ENCODE measurements at regions not wholly inside any gene's neighbourhood (a gene's known extent, or its start where the extent isn't known, plus 50 kb on each side); places are given as distances from the start of the nearest gene placed in this dataset.

- no peak overlapping the region for H3K4me3 ChIP-seq (ENCODE audit: control insufficient read depth, low read depth, low read length)
- no peak for TF ChIP-seq CTCF (IDR thresholded peaks at IDR 0.05; ENCODE audit: control insufficient read depth, insufficient read depth, low read depth, low read length, missing control alignments)
These were observed 104.0 kb upstream of the ZNF32 start for GRCh38 chr10:43752682-43753081.

GRCh38 chr10:43751646-43752045 lies 103.0 kb upstream of the ZNF32 start:
- TF ChIP-seq CTCF (IDR thresholded peaks at IDR 0.05; ENCODE audit: control insufficient read depth, insufficient read depth, low read depth, low read length, missing control alignments), result no peak
- H3K4me3 ChIP-seq (ENCODE audit: control insufficient read depth, low read depth, low read length), result no peak overlapping the region
- no peak for DNase-seq (ENCODE audit: low read depth)

More at GRCh38 chr10:43752682-43753081, 104.0 kb upstream of the ZNF32 start:
- DNase-seq (ENCODE audit: low read depth), result no peak

GRCh38 chr10:43749940-43750552 lies 101.4 kb upstream of the ZNF32 start:
- TF ChIP-seq CTCF (IDR thresholded peaks at IDR 0.05; ENCODE audit: control insufficient read depth, insufficient read depth, low read depth, low read length, missing control alignments), result no peak
- H3K4me3 ChIP-seq (ENCODE audit: control insufficient read depth, low read depth, low read length), result no peak overlapping the region
- no peak for DNase-seq (ENCODE audit: low read depth)

- TF ChIP-seq CTCF (IDR thresholded peaks at IDR 0.05; ENCODE audit: control insufficient read depth, insufficient read depth, low read depth, low read length, missing control alignments), result no peak
- no peak for DNase-seq (ENCODE audit: low read depth)
- no peak overlapping the region for H3K4me3 ChIP-seq (ENCODE audit: control insufficient read depth, low read depth, low read length)
These were observed 100.5 kb upstream of the ZNF32 start for GRCh38 chr10:43749145-43749576.

GRCh38 chr10:43748560-43748959 lies 99.9 kb upstream of the ZNF32 start:
- no peak for TF ChIP-seq CTCF (IDR thresholded peaks at IDR 0.05; ENCODE audit: control insufficient read depth, insufficient read depth, low read depth, low read length, missing control alignments)
- no peak overlapping the region for H3K4me3 ChIP-seq (ENCODE audit: control insufficient read depth, low read depth, low read length)
- DNase-seq (ENCODE audit: low read depth), result no peak

GRCh38 chr10:43746906-43747305 lies 98.2 kb upstream of the ZNF32 start:
- H3K4me3 ChIP-seq (ENCODE audit: control insufficient read depth, low read depth, low read length), result no peak overlapping the region
- no peak for DNase-seq (ENCODE audit: low read depth)
- no peak for TF ChIP-seq CTCF (IDR thresholded peaks at IDR 0.05; ENCODE audit: control insufficient read depth, insufficient read depth, low read depth, low read length, missing control alignments)
